ENCODE measurements at regions not wholly inside any gene's neighbourhood (a gene's known extent, or its start where the extent isn't known, plus 50 kb on each side); places are given as distances from the start of the nearest gene placed in this dataset.
A peak's percentile ranks its signal among the peaks of the same experiment; 100 is the strongest.

DNA sequence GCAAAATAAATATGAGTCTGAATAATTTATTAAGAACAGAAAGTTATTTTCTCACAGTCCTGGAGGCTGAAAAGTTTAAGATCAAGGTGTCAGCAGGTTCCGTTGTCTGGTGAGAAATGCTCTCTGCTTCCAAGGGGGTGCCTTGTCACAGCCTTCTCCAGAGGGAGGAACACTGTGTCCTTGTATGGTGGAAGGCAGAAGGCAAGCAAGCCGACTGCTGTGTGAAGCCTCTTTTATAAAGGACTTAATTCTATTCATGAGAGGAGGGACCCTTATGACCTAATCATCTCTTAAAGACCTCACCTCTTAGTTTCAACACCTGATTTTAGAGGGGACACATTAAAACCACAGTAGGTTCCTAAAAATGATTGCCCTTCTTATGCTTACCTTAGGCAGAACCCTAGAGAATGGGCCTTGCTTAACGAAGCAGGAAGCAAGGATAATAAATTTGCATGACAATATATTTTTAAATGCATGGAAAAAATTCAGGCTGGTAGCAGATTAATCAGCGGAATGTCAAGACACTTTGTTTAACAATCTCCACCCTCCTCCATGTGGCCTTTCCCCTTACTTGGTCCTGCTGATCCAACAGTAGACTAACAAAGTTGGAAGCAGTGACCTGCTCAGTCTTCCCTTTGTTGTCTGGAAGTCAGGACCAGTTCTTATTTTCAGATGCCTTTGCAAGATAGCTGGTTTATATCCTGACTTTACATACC is 154.9 kb downstream of the DYRK2 start:
- TF ChIP-seq CTCF (IDR thresholded peaks at IDR 0.05; ENCODE audit: insufficient read depth, low read depth, low read length), result no peak
- no peaks in the 10 kb centered on the region for H3K4me1 ChIP-seq (ENCODE audit: insufficient read depth, low read length)
- no peaks in the 10 kb centered on the region for H4K20me1 ChIP-seq (ENCODE audit: insufficient read depth, low read length)
- H3K36me3 ChIP-seq (ENCODE audit: insufficient read depth, low read length), result no peaks in the 10 kb centered on the region
- H3K4me2 ChIP-seq (ENCODE audit: low read length), result no peak overlapping the region
- peaks cover 3% of the 10 kb centered on the region for H3K4me1 Mint-ChIP-seq (ENCODE audit: low read depth, unreplicated experiment)
- DNase-seq (ENCODE audit: low read depth), result no peak
- H3K4me3 ChIP-seq (ENCODE audit: insufficient read depth, low read depth, low read length), result no peak overlapping the region
- H3K79me2 ChIP-seq (ENCODE audit: insufficient read depth, low read length), result no peaks in the 10 kb centered on the region
- H2AFZ ChIP-seq (ENCODE audit: low read depth, low read length), result no peak overlapping the region
- no peaks in the 10 kb centered on the region for H3K27me3 ChIP-seq (ENCODE audit: insufficient read depth, low read length)
- no peaks in the 10 kb centered on the region for H3K36me3 Mint-ChIP-seq (ENCODE audit: low read depth, unreplicated experiment)
- H3K4me3 Mint-ChIP-seq (ENCODE audit: unreplicated experiment), result no peak overlapping the region
- H3K9ac ChIP-seq (ENCODE audit: low read length), result no peak overlapping the region
- no peaks in the 10 kb centered on the region for H3K9me3 Mint-ChIP-seq (ENCODE audit: unreplicated experiment)
- no peak for FAIRE-seq
- no peak overlapping the region for H3K27ac Mint-ChIP-seq (ENCODE audit: unreplicated experiment)
- H3K27me3 Mint-ChIP-seq (ENCODE audit: low read depth, unreplicated experiment), result no peaks in the 10 kb centered on the region
- no peaks in the 10 kb centered on the region for H3K9me3 ChIP-seq (ENCODE audit: insufficient read depth, low read depth, low read length)
- no peak overlapping the region for H3K27ac ChIP-seq (ENCODE audit: low read depth, low read length)

DNA sequence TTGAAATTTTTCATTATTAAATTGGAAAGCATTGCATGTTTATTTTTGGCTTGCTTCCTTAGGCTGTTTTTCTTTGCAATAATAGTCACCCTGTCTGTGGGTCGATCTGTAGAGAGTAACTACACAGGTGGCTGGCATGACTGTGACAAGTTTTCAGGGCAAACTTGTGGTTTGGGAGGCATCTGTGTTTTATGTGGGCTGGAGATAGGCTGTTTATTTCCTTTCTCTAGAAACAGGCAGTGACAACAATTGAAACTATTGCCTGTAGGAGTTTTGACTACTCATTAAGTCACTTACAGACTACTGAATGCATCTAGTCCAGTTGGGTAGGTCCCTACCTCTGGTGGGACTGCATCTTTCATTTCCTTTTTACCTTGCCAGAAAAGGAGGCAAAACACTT is 155.6 kb downstream of the DYRK2 start:
- Histone ChIP-seq H3K27me3 (ENCODE audit: insufficient read depth, low read length) (no peaks in the 10 kb centered on the region), H4K20me1 (ENCODE audit: insufficient read depth, low read length) (no peaks in the 10 kb centered on the region), H3K36me3 (ENCODE audit: insufficient read depth, low read length) (no peaks in the 10 kb centered on the region), H3K9ac (ENCODE audit: low read length) (no peak overlapping the region), H3K27ac (ENCODE audit: low read depth, low read length) (no peak overlapping the region), H3K4me2 (ENCODE audit: low read length) (no peak overlapping the region), H3K4me1 (ENCODE audit: insufficient read depth, low read length) (no peaks in the 10 kb centered on the region), H3K4me3 (ENCODE audit: insufficient read depth, low read depth, low read length) (no peak overlapping the region), H3K79me2 (ENCODE audit: insufficient read depth, low read length) (no peaks in the 10 kb centered on the region), H2AFZ (ENCODE audit: low read depth, low read length) (no peak overlapping the region), H3K9me3 (ENCODE audit: insufficient read depth, low read depth, low read length) (no peaks in the 10 kb centered on the region)
- Mint-ChIP-seq H3K36me3 (ENCODE audit: low read depth, unreplicated experiment) (no peaks in the 10 kb centered on the region), H3K27ac (ENCODE audit: unreplicated experiment) (no peak overlapping the region), H3K4me1 (ENCODE audit: low read depth, unreplicated experiment) (peaks cover 3% of the 10 kb centered on the region), H3K4me3 (ENCODE audit: unreplicated experiment) (no peak overlapping the region), H3K27me3 (ENCODE audit: low read depth, unreplicated experiment) (no peaks in the 10 kb centered on the region), H3K9me3 (ENCODE audit: unreplicated experiment) (no peaks in the 10 kb centered on the region)
- no peak for FAIRE-seq
- no peak for DNase-seq (ENCODE audit: low read depth)
- TF ChIP-seq CTCF (IDR thresholded peaks at IDR 0.05; ENCODE audit: insufficient read depth, low read depth, low read length) (no peak), EZH2 (IDR thresholded peaks at IDR 0.05; ENCODE audit: insufficient read depth, low read length) (no peak)

GRCh38 chr12:67807814-67808213 is 159.3 kb downstream of the DYRK2 start:
- Mint-ChIP-seq H3K4me1 (ENCODE audit: low read depth, unreplicated experiment) (peaks cover 5% of the 10 kb centered on the region), H3K4me3 (ENCODE audit: unreplicated experiment) (no peak overlapping the region), H3K27me3 (ENCODE audit: low read depth, unreplicated experiment) (no peaks in the 10 kb centered on the region), H3K36me3 (ENCODE audit: low read depth, unreplicated experiment) (no peaks in the 10 kb centered on the region), H3K27ac (ENCODE audit: unreplicated experiment) (no peak overlapping the region), H3K9me3 (ENCODE audit: unreplicated experiment) (peaks cover 2% of the 10 kb centered on the region)
- no peaks in the 10 kb centered on the region for H3K9me3 ChIP-seq (ENCODE audit: insufficient read depth, low read depth, low read length)
- no peaks in the 10 kb centered on the region for H3K36me3 ChIP-seq (ENCODE audit: insufficient read depth, low read length)
- no peaks in the 10 kb centered on the region for H3K79me2 ChIP-seq (ENCODE audit: insufficient read depth, low read length)
- no peaks in the 10 kb centered on the region for H3K4me1 ChIP-seq (ENCODE audit: insufficient read depth, low read length)
- TF ChIP-seq CTCF (IDR thresholded peaks at IDR 0.05; ENCODE audit: insufficient read depth, low read depth, low read length) (no peak), EZH2 (IDR thresholded peaks at IDR 0.05; ENCODE audit: insufficient read depth, low read length) (no peak)
- no peak overlapping the region for H3K9ac ChIP-seq (ENCODE audit: low read length)
- no peak overlapping the region for H2AFZ ChIP-seq (ENCODE audit: low read depth, low read length)
- FAIRE-seq (peak; percentile 29), DNase-seq (ENCODE audit: low read depth) (peak; percentile 42)
- no peak overlapping the region for H3K4me2 ChIP-seq (ENCODE audit: low read length)
- H3K27me3 ChIP-seq (ENCODE audit: insufficient read depth, low read length), result no peaks in the 10 kb centered on the region
- H3K27ac ChIP-seq (ENCODE audit: low read depth, low read length), result no peak overlapping the region
- H4K20me1 ChIP-seq (ENCODE audit: insufficient read depth, low read length), result no peaks in the 10 kb centered on the region
- H3K4me3 ChIP-seq (ENCODE audit: insufficient read depth, low read depth, low read length), result no peak overlapping the region
